ENCODE measurements at regions not wholly inside any gene's neighbourhood (a gene's known extent, or its start where the extent isn't known, plus 50 kb on each side); places are given as distances from the start of the nearest gene placed in this dataset.

- TF ChIP-seq, protein P1, sequence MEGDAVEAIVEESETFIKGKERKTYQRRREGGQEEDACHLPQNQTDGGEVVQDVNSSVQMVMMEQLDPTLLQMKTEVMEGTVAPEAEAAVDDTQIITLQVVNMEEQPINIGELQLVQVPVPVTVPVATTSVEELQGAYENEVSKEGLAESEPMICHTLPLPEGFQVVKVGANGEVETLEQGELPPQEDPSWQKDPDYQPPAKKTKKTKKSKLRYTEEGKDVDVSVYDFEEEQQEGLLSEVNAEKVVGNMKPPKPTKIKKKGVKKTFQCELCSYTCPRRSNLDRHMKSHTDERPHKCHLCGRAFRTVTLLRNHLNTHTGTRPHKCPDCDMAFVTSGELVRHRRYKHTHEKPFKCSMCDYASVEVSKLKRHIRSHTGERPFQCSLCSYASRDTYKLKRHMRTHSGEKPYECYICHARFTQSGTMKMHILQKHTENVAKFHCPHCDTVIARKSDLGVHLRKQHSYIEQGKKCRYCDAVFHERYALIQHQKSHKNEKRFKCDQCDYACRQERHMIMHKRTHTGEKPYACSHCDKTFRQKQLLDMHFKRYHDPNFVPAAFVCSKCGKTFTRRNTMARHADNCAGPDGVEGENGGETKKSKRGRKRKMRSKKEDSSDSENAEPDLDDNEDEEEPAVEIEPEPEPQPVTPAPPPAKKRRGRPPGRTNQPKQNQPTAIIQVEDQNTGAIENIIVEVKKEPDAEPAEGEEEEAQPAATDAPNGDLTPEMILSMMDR (IDR thresholded peaks at IDR 0.05): no peak
- TF ChIP-seq POLR2A (IDR thresholded peaks at IDR 0.05): no peak
These were observed 53.0 kb upstream of the PCSK6 start for GRCh38 chr15:101542306-101543025.

All from right lobe of liver (tissue), 4 donors.